ENCODE measurements at regions not wholly inside any gene's neighbourhood (a gene's known extent, or its start where the extent isn't known, plus 50 kb on each side); places are given as distances from the start of the nearest gene placed in this dataset.

DNA sequence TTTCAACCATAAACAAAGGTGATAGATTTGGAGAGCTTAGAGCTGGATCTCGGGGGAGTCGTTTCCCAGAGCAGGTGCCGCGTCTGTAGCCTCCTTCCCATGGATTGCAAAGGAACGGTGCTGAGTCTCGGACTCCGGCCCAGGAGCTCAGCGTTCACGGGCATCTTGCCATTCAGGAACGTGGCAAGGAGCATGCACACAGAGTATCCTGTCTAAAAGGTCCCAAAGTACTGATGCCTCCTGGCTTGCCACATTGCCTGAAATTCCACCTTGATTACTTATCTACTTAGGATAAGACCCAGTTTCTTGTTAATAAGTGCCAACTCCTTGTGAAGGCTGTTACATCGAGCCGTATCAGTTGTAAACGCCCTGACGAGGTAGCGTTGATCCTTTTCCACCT is 197.8 kb upstream of the MYT1L start:
- ATAC-seq (ENCODE audit: poor library complexity) (no peak), DNase-seq (no peak)
- intact Hi-C loops (cut with DNase I), result no loop called here

DNA sequence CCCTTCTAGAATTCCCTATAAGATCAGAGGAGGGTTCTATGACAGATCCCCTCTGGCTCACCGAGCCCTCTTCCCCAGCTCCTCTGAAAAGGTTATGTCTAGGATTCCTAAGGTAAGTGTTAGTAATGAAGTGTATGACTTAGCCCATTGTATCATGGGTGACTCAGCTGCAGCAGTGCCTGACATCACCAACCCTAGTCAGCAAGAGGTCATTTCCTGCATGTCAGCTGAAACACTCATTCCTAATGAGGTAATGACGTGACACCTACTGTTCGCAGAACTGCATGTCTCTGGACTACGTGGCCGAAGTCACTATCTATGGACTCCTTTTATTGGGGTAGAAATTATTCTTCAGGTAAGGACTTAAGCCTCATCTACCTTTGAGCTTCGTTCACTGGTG is 196.1 kb upstream of the MYT1L start:
- ATAC-seq (ENCODE audit: poor library complexity) (no peak), DNase-seq (no peak)
- intact Hi-C loops (cut with DNase I), result no loop called here

DNA sequence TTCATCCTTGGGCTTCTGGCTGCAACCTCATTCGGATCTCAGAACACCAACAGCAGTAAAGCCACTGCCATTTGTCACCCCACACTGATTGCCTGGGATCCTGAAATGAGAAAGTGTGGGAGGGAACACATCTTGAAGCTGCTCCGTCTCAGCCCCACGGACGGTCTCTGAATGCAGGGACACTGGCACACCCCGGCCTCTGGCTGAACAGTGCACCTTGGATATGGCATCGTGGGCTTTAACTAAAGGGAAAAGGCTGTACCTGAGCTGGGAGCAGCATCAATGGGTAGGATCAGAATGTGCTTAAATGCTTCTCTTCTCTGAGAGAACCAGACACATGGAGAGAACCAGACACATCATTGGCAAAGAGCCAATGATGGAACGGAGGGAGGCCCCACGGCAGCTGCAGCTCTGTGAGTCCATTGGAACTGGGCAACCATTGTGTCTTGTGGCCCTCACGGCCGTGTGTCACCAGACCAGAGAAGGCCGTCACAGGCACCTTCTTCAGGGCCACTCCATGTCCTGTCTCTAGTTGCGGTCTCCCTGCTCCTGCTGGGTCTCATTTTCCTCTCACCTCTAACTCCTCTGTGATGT is 193.4 kb upstream of the MYT1L start:
- intact Hi-C loops (cut with DNase I), result no loop called here
- ATAC-seq (ENCODE audit: poor library complexity) (no peak), DNase-seq (no peak)

DNA sequence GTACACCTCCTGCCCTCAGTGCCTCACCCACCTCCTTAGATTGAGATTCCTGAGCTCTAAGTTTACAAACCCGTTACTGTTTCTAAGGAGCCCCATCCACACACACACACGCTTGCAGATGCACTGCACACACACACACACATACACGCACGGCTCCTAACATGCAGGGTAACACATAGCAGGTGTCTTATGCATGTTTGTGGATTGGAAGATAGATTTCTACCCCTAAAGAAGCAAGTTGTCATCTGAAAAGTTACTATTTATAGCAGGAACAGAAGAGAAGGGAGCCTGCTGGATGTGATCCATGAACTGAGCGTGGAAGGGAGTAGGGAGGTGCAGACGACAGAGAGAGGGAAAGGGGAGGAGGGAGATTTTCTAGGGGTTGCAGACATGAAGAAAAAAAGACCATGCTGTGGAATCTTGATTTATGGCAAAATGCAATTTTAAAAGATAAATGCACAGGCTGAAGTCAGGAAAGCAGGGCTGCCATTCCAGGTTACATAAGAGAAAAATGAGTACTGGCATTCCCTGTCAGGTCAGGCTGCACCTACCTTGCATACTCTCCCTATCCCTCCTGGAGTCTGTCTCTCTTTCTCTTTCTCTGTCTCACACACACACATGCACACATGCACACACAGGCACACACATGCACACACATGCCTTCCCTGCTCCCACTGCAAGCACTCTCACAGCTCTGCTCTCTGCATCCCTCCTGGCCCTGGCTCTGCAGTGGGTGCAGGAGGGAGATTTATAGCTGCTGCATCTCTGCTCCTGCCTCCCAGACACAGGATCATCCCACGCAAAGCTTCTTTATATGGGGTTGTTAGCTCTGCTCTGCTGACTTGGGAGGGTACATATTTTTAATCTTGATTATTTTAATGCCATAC is 192.6 kb upstream of the MYT1L start:
- intact Hi-C loops (cut with DNase I), result no loop called here
- DNase-seq (no peak), ATAC-seq (ENCODE audit: poor library complexity) (peak; percentile 80)

DNA sequence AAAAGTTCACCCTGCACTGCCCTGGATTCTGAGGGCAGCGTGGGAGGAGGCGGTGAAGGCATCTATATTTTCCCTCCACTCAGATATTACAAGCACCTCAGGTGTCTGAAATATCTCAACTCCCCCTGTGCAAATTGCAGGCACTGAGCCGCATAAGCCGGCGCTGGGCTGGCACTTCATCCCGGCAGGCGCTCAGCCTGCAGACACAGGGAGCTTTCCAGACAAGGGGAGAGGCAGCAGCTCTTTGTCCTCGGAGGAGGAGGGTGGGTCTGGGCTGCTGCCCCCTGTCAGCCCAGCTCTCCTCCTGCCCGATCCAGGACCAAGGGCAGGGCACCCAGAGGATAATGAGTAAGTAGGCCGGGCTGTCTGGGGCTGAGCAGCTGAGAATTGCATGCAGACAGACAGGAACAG is 189.3 kb upstream of the MYT1L start:
- intact Hi-C loops (cut with DNase I), result no loop called here
- ATAC-seq (ENCODE audit: poor library complexity) (peak; percentile 19), DNase-seq (no peak)

DNA sequence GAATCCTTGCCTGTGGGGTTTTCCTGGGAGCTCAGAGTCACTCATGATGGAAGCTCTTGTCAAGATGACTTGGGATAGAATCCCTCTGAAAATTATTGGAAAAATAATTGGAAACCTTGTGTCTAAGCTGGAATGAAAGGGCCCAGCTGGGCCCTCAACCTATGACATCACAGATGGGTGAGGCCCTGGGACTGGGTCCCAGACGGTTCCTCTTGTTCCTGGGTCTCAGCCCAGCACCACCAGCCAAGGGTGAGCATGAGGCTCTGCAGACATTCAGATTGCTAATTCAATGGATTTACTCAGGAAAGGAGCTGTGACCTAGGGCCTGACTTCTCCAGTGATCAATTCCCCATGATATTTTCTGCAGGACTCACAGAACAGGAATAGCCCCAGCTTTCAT is 188.3 kb upstream of the MYT1L start:
- ATAC-seq (ENCODE audit: poor library complexity) (no peak), DNase-seq (no peak)
- intact Hi-C loops (cut with DNase I), result no loop called here

DNA sequence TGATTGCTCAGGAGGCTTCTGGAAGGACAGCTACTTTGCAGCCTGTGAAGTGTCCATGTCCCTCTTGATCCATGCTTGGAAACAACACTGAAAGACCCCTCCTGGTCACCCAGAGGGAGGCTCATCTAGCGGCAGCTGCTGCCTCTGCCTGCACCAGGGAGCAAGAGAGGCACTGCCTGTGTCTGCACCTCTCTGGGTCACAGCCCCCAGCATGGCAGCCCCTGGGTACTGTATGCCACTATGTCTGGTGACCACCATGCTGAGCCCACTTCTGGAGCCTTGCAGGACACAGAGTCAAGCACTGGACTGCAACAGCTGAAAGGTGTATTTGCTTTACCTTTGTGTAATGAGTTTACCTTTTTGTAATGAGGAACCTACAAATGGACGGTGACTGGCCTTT is 186.3 kb upstream of the MYT1L start:
- DNase-seq, result no peak
- no peak for ATAC-seq (ENCODE audit: poor library complexity)
- intact Hi-C loops (cut with DNase I), result no loop called here

DNA sequence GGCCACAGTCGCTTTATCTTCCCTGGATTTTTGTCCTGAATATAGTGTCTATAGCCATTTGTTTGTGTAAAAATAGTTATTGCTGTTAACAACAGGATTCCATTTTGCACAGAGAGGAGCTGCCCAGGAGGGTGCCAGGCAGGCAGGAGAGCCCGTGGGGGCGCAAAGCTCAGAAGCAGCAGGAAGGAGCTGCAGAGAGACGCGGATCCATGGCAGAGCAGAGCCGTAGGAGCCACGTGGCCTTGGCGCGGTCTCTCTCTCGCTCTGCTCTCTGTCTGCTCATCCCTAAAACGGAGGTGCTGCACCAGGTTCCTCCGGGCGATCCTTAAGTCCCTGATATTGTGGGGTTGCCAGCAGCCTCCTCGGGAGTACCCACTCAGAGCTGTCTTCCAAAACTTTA is 185.3 kb upstream of the MYT1L start:
- DNase-seq (no peak), ATAC-seq (ENCODE audit: poor library complexity) (no peak)
- intact Hi-C loops (cut with DNase I), result no loop called here

DNA sequence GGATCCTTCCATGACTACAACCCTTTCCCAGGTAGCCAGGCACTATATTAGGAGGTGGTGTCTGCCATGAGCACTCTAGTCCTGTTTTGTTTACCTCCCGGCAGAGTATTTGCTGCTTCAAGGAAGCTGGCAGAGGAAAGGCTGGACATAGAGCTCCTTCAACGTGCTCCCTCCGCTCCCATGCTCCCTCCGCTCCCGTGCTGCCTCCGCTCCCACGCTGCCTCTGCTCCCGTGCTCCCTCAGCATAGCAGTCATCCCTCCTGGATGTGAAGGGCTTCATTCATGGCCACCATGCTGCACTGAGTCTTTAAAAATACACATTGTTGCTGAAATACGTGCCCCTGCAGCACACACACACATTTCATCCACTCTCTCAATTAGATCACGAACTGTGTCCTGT is 181.9 kb upstream of the MYT1L start:
- ATAC-seq (ENCODE audit: poor library complexity) (no peak), DNase-seq (no peak)
- intact Hi-C loops (cut with DNase I), result no loop called here

DNA sequence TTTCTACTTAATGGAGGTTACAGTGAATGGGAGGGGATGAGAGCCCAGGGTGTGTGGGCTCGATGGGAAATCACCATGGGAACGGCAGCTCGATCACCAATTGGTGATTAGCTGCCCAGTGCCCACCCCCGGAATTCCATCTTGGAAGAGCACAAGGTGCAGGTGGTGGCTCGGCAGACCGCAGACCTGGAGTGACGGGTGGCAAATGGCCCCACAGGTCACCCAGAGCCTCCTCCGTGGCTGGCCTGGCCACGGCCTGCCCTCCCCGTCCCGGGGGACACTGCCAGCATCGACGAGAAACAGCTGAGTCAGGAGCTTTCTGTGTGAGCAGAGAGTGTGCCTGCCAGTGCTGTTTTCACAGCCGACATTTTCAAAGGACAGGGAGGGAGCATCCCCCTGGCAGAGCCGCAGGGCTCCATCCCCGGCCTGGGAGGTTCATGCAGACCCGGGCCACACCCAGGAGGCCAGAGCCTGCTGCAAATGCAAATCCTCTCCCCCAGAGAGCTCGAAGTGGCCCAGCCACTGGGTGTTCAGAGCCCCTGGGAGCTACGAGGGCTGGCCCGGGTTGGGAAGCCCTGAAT is 176.4 kb upstream of the MYT1L start:
- no peak for ATAC-seq (ENCODE audit: poor library complexity)

DNA sequence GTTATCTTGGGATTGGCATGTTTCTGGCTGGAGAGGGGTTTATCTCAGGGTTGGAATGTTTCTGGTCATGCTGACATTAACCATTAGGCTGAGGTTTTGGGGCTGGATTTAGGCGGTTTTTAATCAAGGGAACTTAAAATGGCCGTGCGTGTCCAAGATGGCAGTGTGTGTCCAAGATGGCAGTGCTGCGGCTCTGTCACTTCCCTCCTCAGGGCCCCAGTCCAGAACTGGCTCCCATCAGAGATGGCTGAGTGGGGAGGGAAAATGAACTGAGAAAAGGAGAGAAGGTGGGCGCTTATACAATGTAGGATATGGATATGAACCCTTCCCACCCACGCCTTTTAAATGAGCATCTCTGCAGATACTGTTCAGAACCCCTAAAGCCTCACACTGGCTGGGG is 175.5 kb upstream of the MYT1L start:
- intact Hi-C loops (cut with DNase I), result no loop called here
- no peak for ATAC-seq (ENCODE audit: poor library complexity)
- no peak for DNase-seq

More for the DNA sequence above, 176.4 kb upstream of the MYT1L start:
- intact Hi-C loops (cut with DNase I), result no loop called here
- DNase-seq, result no peak

DNA sequence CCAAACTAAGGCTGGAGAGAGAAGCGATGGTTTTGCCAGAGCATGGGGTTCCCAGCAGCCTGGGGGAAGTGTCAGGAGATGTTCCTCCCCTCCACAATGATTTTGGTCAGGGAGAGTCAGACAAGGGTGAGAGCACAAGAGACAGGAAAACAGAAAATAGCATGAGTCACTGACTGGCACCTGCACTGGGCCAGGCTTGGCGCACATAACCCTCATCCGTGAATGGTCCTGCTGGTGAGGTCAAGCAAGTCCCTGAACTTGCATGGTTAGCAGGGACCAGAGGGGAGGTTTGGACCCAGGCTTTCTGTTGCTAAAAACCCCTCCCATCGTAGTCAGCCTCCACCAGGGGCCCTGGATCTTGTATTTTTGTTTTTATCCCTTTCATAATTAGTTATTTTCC is 174.5 kb upstream of the MYT1L start:
- DNase-seq, result no peak
- intact Hi-C loops (cut with DNase I), result no loop called here
- ATAC-seq (ENCODE audit: poor library complexity), result no peak

DNA sequence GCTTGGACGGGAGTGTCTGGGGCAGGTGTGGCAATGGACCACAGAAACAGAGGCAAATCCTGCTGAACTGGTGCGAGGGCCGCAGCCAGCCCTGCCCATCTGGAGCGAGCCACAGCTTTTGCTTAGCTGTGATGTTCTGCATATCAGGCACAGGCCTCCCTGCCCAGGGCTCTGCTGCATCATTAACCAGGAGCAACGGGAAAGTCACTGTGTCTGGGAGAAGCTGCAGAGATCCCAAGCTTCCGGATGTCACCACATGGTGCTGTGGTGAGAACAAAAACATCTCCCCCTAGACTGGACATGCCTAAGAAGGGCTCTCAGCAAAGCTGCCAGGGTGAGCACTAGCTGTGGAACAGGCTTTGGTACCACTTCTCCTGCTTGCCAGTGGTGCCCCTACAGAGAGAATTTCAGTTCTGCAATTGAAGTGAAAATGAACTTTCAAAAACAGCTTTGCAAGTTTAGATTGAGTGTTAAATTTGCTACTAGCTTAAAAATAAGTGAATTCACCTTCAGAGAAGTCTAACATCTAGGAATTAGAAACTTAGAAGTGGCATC is 172.9 kb upstream of the MYT1L start:
- no peak for DNase-seq
- ATAC-seq (ENCODE audit: poor library complexity), result no peak
- intact Hi-C loops (cut with DNase I), result no loop called here

DNA sequence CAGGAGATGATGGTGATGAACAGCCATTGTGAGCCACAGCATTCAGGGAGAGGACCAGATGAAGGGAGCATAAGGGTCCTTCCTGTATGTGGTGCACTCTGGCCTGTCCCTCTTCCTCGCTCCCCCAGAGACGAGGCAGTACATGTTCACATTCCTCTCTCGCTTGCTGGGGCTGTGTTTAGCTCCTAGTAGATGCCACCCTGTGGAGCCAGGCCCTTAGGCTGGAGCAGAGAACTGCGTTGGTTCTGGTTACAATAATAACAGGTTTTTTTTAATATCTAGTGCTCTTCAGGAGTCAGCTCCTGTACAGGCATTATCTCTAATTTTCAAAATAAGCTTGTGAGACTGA is 171.1 kb upstream of the MYT1L start:
- ATAC-seq (ENCODE audit: poor library complexity), result no peak
- no peak for DNase-seq
- intact Hi-C loops (cut with DNase I), result no loop called here

DNA sequence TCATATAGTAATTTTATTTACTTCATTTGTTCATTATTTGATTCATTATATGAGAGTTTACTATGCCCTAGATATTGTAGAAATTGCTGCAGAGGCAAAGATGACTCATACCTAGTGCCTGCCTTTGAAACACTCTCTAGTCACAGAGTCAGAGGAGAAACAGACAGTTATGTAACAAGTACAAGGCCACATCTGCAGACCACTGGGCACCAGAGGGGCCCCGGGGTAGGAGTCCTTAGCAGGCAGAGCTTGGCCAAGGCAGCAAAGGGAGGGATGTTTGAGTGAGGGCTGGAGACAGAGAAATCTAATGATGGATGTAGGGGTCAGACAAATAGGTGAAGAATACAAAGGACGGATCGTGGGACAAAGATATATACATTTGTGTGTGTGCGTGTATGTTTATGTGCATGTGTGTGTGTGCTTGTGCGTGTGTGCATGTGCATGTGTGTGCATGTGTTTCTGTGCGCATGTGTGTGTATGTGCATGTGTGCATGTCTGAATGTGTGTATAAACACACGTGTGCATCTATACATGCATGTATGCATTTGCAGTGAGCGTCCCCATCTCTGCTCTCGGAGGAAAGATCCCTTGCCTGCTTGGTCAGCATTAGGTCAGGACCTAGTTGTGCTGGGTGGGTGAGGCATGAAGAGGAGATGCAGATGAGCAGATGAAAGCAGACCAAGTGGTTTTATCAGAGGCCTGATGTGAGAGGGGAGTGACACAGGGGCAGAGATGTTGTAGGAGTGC is 170.6 kb upstream of the MYT1L start:
- intact Hi-C loops (cut with DNase I), result no loop called here
- no peak for DNase-seq
- ATAC-seq (ENCODE audit: poor library complexity), result no peak

DNA sequence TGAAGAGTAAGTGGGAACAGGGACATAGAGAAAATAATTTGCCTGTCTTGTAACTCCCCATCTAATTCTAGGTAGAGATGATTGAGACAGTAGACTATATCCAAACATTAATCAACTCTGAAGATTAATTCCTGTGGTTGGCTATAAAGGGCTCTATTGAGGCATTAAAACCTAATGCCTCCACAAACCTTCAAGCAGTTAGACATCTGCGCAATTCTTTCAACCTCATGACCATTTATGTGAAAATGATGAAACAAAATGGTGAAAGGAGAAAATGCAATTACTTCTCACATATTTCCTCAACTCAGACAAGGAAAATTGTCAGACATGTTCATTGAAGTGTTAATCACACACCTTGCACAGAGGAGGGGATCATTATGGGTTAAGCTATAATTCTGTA is 164.5 kb upstream of the MYT1L start:
- DNase-seq, result no peak
- ATAC-seq (ENCODE audit: poor library complexity), result no peak
- intact Hi-C loops (cut with DNase I), result no loop called here

DNA sequence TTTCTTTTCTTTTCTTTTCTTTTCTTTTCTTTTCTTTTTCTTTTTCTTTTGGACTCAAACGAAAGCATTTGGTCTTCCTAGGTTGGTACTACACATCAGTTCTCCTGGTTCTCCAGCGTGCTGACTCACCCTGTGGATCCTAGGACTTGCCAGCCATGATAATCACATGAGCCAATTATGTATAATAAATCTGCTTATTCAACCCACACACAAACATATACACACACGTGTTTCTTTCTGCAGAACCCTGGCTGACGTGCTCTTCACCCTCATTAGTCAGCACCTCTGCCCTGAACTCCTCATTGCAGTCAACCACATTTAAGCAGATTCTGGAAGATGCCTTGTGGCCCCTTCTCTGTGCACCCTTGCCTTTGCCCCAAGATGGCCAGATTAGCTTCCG is 162.4 kb upstream of the MYT1L start:
- intact Hi-C loops (cut with DNase I), result no loop called here
- DNase-seq, result no peak
- no peak for ATAC-seq (ENCODE audit: poor library complexity)

DNA sequence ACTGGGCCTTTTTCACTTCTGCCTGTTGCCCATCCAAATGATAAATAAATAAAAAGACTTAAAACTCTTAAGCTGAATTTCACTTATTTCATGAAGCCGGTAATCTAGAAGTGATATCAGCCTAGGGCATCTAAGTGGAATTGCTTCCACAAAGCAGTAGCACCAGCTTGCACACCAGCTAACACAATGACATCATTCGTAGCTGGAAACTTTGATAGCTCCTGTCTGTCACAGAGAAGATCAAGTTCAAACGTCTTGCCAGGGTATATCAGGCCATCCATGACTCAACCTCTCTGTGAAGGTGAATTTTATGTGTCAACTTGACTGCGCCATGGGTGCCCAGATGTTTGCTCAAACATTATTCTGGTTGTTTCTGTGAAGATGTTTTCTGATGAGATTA is 161.7 kb upstream of the MYT1L start:
- intact Hi-C loops (cut with DNase I), result no loop called here
- DNase-seq (no peak), ATAC-seq (ENCODE audit: poor library complexity) (no peak)

DNA sequence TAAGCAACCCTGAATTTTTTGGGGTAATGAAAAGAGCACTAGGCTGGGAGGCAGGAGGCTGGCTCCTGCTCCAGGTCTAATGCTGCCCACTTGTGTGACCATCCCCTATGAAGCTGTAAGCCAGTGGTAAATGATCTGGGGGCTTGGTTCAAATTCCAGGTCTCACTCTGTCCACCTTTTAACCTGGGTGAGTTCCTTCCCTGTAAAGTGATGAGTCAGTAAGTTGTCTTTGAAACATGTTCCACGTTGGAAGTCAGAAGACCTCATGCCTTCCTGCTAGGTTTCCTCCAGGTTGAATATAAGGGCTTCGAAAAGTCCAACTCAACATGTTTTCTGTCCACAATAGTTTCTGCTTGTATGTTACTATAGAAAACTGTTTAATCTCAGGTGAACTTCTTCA is 160.9 kb upstream of the MYT1L start:
- DNase-seq (no peak), ATAC-seq (ENCODE audit: poor library complexity) (no peak)
- intact Hi-C loops (cut with DNase I), result no loop called here
